Gastroesophageal sphincter (tissue), 4 donors: ENCODE measurements at regions not wholly inside any gene's neighbourhood (a gene's known extent, or its start where the extent isn't known, plus 50 kb on each side); places are given as distances from the start of the nearest gene placed in this dataset.

Source experiments
- ATAC-seq: fragments of 150-250 bp; one replicate; pipeline ENCODE4 v1.9.1; 2016; ENCODE audit warnings: mild to moderate bottlenecking, moderate library complexity
- H3K27ac ChIP-seq, 4 donors: fragments of 200-600 bp; sonication (generic) in 3 of 4; 1 replicate in 3 of 4; 2 replicates in 1 of 4; pipeline ENCODE4 v1.5.1; 2016 to 2019
- H3K27me3 ChIP-seq: fragments of 200-600 bp; sonication (generic); one replicate; pipeline ENCODE4 v1.5.1; 2019
- H3K36me3 ChIP-seq, 2 donors: fragments of 200-600 bp; sonication (generic); one replicate each; pipeline ENCODE4 v1.5.1; 2019; ENCODE audit warnings: control low read depth in 1 of 2
- H3K4me1 ChIP-seq, 3 donors: fragments of 200-600 bp; sonication (generic); 1 replicate in 2 of 3; 2 replicates in 1 of 3; pipeline ENCODE4 v1.5.1; 2016 to 2019; ENCODE audit warnings: control low read depth in 2 of 3
- H3K4me3 ChIP-seq, 2 donors: fragments of 200-600 bp; sonication (generic); one replicate each; pipeline ENCODE4 v1.5.1; 2019; ENCODE audit warnings: mild to moderate bottlenecking in 1 of 2, moderate library complexity in 1 of 2
- H3K9me3 ChIP-seq, 3 donors: fragments of 200-600 bp; sonication (generic); one replicate each; pipeline ENCODE4 v1.5.1; 2017 to 2019; ENCODE audit warnings: control low read depth in 2 of 3
- EP300 ChIP-seq: sonication (generic); formaldehyde crosslinking; IDR thresholded peaks from one replicate; pipeline ENCODE4 v1.6.1; 2017; ENCODE audit warnings: antibody characterized with exemption, mild to moderate bottlenecking
- POLR2A ChIP-seq, 2 donors: fragments of 450-650 bp; IDR thresholded peaks; one replicate each; pipeline ENCODE4 v1.6.1; 2017; ENCODE audit warnings: antibody characterized with exemption in 2 of 2, mild to moderate bottlenecking in 2 of 2, moderate library complexity in 1 of 2
- POLR2AphosphoS5 ChIP-seq: sonication (generic); formaldehyde crosslinking; IDR thresholded peaks from one replicate; pipeline ENCODE4 v1.6.1; 2017; ENCODE audit warnings: antibody characterized with exemption
- WGBS, 2 donors: methylation state at CpG; one replicate each; pipeline ENCODE4 v1.1.5; 2018; ENCODE audit warnings: low coverage in 1 of 2; 5-methylcytosine and 5-hydroxymethylcytosine counted together
- small RNA-seq, 4 donors: library from RNA; depleted of rRNA; stranded (forward); fragments of <200 nt; gene quantifications; one replicate each; pipeline ENCODE3, GENCODE V24; 2016
- TF ChIP-seq, protein P1 (sequence below), 4 experiments: fragments of 200-600 bp in 2 of 4; fragments of 450-650 bp in 2 of 4; sonication (generic) in 1 of 4; IDR thresholded peaks; one replicate each; pipeline ENCODE4 v1.5.1; 2017 to 2019; ENCODE audit warnings: antibody characterized with exemption in 4 of 4, mild to moderate bottlenecking in 2 of 4, moderate library complexity in 2 of 4

- H3K27me3 ChIP-seq, result no peaks in the 10 kb centered on the region
- no peak overlapping the region for H3K4me3 ChIP-seq
- H3K9me3 ChIP-seq, result no peaks in the 10 kb centered on the region
- no peaks in the 10 kb centered on the region for H3K4me1 ChIP-seq
- H3K36me3 ChIP-seq, result no peaks in the 10 kb centered on the region
- ATAC-seq, result no peak
- TF ChIP-seq, protein P1, sequence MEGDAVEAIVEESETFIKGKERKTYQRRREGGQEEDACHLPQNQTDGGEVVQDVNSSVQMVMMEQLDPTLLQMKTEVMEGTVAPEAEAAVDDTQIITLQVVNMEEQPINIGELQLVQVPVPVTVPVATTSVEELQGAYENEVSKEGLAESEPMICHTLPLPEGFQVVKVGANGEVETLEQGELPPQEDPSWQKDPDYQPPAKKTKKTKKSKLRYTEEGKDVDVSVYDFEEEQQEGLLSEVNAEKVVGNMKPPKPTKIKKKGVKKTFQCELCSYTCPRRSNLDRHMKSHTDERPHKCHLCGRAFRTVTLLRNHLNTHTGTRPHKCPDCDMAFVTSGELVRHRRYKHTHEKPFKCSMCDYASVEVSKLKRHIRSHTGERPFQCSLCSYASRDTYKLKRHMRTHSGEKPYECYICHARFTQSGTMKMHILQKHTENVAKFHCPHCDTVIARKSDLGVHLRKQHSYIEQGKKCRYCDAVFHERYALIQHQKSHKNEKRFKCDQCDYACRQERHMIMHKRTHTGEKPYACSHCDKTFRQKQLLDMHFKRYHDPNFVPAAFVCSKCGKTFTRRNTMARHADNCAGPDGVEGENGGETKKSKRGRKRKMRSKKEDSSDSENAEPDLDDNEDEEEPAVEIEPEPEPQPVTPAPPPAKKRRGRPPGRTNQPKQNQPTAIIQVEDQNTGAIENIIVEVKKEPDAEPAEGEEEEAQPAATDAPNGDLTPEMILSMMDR (IDR thresholded peaks at IDR 0.05), result no peak
- no peak for TF ChIP-seq POLR2AphosphoS5
- TF ChIP-seq EP300, result no peak
- TF ChIP-seq POLR2A (IDR thresholded peaks at IDR 0.05), result no peak
- 75 to 84% methylated on average over 5 to 7 of the region's 7 CpGs for WGBS, 2 donors
- H3K27ac ChIP-seq, result no peak overlapping the region
These were observed 55.5 kb upstream of the SMAD3 start for GRCh38 chr15:67009576-67010569.

- no peaks in the 10 kb centered on the region for H3K27me3 ChIP-seq
- 69 to 82% methylated on average over 4 to 7 of the region's 7 CpGs for WGBS, 2 donors
- H3K4me3 ChIP-seq, result no peak overlapping the region
- H3K27ac ChIP-seq, result no peak overlapping the region
- no peak for ATAC-seq
- no peaks in the 10 kb centered on the region for H3K4me1 ChIP-seq
- H3K9me3 ChIP-seq, result no peaks in the 10 kb centered on the region
- TF ChIP-seq POLR2A (IDR thresholded peaks at IDR 0.05), result no peak
- TF ChIP-seq EP300, result no peak
- TF ChIP-seq, protein P1 (IDR thresholded peaks at IDR 0.05), result no peak
- TF ChIP-seq POLR2AphosphoS5, result no peak
- H3K36me3 ChIP-seq, result no peaks in the 10 kb centered on the region
These were observed 54.3 kb upstream of the SMAD3 start for GRCh38 chr15:67010898-67011616.

DNA sequence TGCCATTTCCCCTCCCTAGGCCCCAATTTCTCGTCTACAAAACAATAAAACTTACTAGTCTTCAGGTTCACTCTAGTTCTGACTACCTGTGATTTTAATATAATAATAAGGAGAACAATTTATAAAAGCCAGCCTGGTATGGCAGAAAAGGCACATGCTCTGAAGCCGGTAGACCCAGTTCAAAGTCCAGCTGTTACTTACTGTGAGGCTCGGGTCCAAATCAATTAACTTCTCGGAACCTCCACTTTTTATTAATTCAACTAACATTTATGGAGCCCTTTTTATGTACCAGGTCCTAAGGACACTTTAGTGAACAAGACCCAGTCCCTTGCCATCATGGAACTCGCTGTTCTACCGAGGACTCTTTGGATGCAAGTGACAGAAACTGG is 53.8 kb upstream of the SMAD3 start:
- Histone ChIP-seq H3K4me3 (no peak overlapping the region), H3K4me1 (no peaks in the 10 kb centered on the region), H3K36me3 (no peaks in the 10 kb centered on the region), H3K27me3 (no peaks in the 10 kb centered on the region), H3K9me3 (no peaks in the 10 kb centered on the region), H3K27ac (no peak overlapping the region)
- TF ChIP-seq POLR2AphosphoS5, result no peak
- TF ChIP-seq, protein P1 (IDR thresholded peaks at IDR 0.05), result no peak
- TF ChIP-seq EP300, result no peak
- TF ChIP-seq POLR2A (IDR thresholded peaks at IDR 0.05), result no peak
- no peak for ATAC-seq
- WGBS, 2 donors, result 85 to 90% methylated on average over 5 to 6 of the region's 6 CpGs

- peak; percentile 50 for ATAC-seq
- WGBS, 2 donors, result no CpG with 5 or more reads among the region's 11 CpGs
- TF ChIP-seq POLR2AphosphoS5, result no peak
- TF ChIP-seq, protein P1 (IDR thresholded peaks at IDR 0.05), result no peak
- no peak for TF ChIP-seq EP300
- no peak for TF ChIP-seq POLR2A (IDR thresholded peaks at IDR 0.05)
- no peaks in the 10 kb centered on the region for H3K9me3 ChIP-seq
- H3K4me1 ChIP-seq, result no peaks in the 10 kb centered on the region
- H3K36me3 ChIP-seq, result no peaks in the 10 kb centered on the region
- H3K4me3 ChIP-seq, result no peak overlapping the region
- no peak overlapping the region for H3K27ac ChIP-seq
- no peaks in the 10 kb centered on the region for H3K27me3 ChIP-seq
These were observed 51.7 kb upstream of the SMAD3 start for GRCh38 chr15:67013696-67014095.

Small RNA genes lying in the stretch of these regions (small RNA-seq; reads per million reads assigned to genes)
- 0 reads per million in 4 donors for gene HMGN2P47
